DMS 273 (cell line): ENCODE measurements at regions not wholly inside any gene's neighbourhood (a gene's known extent, or its start where the extent isn't known, plus 50 kb on each side); places are given as distances from the start of the nearest gene placed in this dataset.
"Not testable (repeated sequence)": the region's sequence is repeated elsewhere in the genome, so short reads cannot be mapped to it uniquely, and the experiment has no call there.

ENCODE experiments used
- DNase-seq: peaks from one replicate; lab custom pipeline; 2025; ENCODE audit not compliant: unreplicated experiment; lab: John Stamatoyannopoulos, UW

GRCh38 chr1:98294127-98294526, 367.4 kb upstream of the SNX7 start:
- no peak for DNase-seq

GRCh38 chr1:98292994-98293393, 368.5 kb upstream of the SNX7 start:
- DNase-seq, result no peak

- no peak for DNase-seq
Observed at GRCh38 chr1:98289311-98289710, 368.5 kb upstream of the DPYD start.

- no peak for DNase-seq
Observed at GRCh38 chr1:98288494-98288893, 367.7 kb upstream of the DPYD start.

- DNase-seq, result no peak
Observed at GRCh38 chr1:98287626-98288025, 366.8 kb upstream of the DPYD start.

- DNase-seq, result no peak
Observed at GRCh38 chr1:98286656-98287055, 365.8 kb upstream of the DPYD start.

- DNase-seq, result not testable (repeated sequence)
Observed at GRCh38 chr1:98285286-98285685, 364.5 kb upstream of the DPYD start.

GRCh38 chr1:98280049-98280448, 359.2 kb upstream of the DPYD start:
- no peak for DNase-seq

- DNase-seq, result no peak
Observed at GRCh38 chr1:98278055-98278454, 357.2 kb upstream of the DPYD start.

GRCh38 chr1:98277118-98277517, 356.3 kb upstream of the DPYD start:
- no peak for DNase-seq

GRCh38 chr1:98276514-98276913, 355.7 kb upstream of the DPYD start:
- no peak for DNase-seq

- DNase-seq, result no peak
Observed at GRCh38 chr1:98268316-98268715, 347.5 kb upstream of the DPYD start.

GRCh38 chr1:98267423-98267822, 346.6 kb upstream of the DPYD start:
- DNase-seq, result no peak

GRCh38 chr1:98264727-98265126, 343.9 kb upstream of the DPYD start:
- DNase-seq, result no peak

GRCh38 chr1:98260839-98261238, 340.0 kb upstream of the DPYD start:
- DNase-seq, result peak; percentile 2

GRCh38 chr1:98260412-98260811, 339.6 kb upstream of the DPYD start:
- no peak for DNase-seq

- DNase-seq, result no peak
Observed at GRCh38 chr1:98256700-98257099, 335.9 kb upstream of the DPYD start.

- no peak for DNase-seq
Observed at GRCh38 chr1:98253145-98253544, 332.3 kb upstream of the DPYD start.

GRCh38 chr1:98251497-98251896, 330.7 kb upstream of the DPYD start:
- no peak for DNase-seq

GRCh38 chr1:98232678-98233077, 311.8 kb upstream of the DPYD start:
- DNase-seq, result no peak

- no peak for DNase-seq
Observed at GRCh38 chr1:98222706-98223105, 301.9 kb upstream of the DPYD start.

- DNase-seq, result peak; percentile 5
Observed at GRCh38 chr1:98221923-98222322, 301.1 kb upstream of the DPYD start.

GRCh38 chr1:98217601-98218000, 296.8 kb upstream of the DPYD start:
- DNase-seq, result no peak

GRCh38 chr1:98216304-98216703, 295.5 kb upstream of the DPYD start:
- no peak for DNase-seq
